GM12878 (cell line): ENCODE measurements at regions not wholly inside any gene's neighbourhood (a gene's known extent, or its start where the extent isn't known, plus 50 kb on each side); places are given as distances from the start of the nearest gene placed in this dataset.

Experiments
- LARP7 ChIP-seq: fragments of 450-650 bp; IDR thresholded peaks from 2 replicates; pipeline ENCODE4 v1.6.1; 2017; ENCODE audit warnings: mild to moderate bottlenecking
- TF ChIP-seq, protein P1 (sequence below), 3 experiments: IDR thresholded peaks in 2 of 3; conservative IDR thresholded peaks in 1 of 3; 2 replicates each; pipeline ENCODE4 v1.5.1; 2011; ENCODE audit warnings: low read depth in 3 of 3, low read length in 3 of 3, mild to moderate bottlenecking in 3 of 3, control low read depth in 2 of 3, moderate library complexity in 2 of 3, inconsistent platforms in 1 of 3, mixed read lengths in 1 of 3; ENCODE audit not compliant: control insufficient read depth in 2 of 3, insufficient read depth in 1 of 3; ENCODE audit errors: extremely low read depth in 1 of 3

DNA sequence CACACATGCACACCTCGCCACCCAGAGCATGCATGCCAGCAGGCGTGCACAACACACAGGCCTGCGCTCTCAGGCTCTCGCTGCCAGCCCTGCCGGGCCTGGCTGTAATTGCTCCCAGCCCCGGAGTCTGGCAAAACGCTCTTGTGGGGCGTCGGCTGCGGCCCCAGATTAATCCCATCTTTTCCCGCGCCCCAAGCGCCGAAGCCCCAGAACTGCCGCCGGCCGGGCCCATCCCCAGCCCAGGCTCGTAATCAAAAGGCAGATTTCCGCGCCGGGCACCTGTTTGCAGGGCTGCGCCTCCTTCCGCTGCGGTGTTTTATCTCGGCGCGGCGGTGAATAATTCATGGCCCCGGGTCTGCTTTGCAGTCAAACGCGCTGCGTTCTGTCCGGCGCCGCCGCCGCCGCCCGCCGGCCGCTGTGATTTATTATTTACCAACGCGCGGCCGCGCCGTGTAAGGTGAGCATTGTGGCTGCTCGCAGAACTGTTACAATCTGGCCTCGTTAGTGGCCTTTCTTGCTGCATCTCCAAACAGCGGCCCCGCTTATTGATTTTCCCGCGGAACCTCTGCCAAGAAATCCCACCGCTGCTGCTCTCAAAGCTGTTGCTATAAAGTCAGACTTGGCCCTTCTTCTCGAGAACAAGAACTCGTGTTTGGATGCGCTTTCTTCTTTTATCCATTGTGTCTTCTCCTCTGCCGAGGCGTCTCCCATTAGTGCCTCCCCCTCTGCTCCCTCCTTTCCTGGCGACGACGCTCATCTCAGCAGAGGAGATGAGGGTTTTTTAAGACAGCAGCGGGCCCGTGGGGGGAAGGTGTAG, 126.1 kb downstream of the IRX5 start:
- TF ChIP-seq, protein P1, sequence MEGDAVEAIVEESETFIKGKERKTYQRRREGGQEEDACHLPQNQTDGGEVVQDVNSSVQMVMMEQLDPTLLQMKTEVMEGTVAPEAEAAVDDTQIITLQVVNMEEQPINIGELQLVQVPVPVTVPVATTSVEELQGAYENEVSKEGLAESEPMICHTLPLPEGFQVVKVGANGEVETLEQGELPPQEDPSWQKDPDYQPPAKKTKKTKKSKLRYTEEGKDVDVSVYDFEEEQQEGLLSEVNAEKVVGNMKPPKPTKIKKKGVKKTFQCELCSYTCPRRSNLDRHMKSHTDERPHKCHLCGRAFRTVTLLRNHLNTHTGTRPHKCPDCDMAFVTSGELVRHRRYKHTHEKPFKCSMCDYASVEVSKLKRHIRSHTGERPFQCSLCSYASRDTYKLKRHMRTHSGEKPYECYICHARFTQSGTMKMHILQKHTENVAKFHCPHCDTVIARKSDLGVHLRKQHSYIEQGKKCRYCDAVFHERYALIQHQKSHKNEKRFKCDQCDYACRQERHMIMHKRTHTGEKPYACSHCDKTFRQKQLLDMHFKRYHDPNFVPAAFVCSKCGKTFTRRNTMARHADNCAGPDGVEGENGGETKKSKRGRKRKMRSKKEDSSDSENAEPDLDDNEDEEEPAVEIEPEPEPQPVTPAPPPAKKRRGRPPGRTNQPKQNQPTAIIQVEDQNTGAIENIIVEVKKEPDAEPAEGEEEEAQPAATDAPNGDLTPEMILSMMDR (IDR thresholded peaks at IDR 0.05 in 2 of 3, conservative IDR thresholded peaks at IDR 0.05 in 1 of 3; ENCODE audit: control insufficient read depth in 2 of 3, extremely low read depth in 1 of 3, insufficient read depth in 1 of 3, low read depth in 3 of 3, low read length in 3 of 3), result no peak
- TF ChIP-seq LARP7, result no peak
